GM23338 (cell line): ENCODE measurements at regions not wholly inside any gene's neighbourhood (a gene's known extent, or its start where the extent isn't known, plus 50 kb on each side); places are given as distances from the start of the nearest gene placed in this dataset.

Experiments used
- CREB1 ChIP-seq: fragments of 250-450 bp; sonication (Bioruptor Pico); IDR thresholded peaks from 2 replicates; pipeline ENCODE4 v1.5.0; 2020; ENCODE audit warnings: low read depth, mild to moderate bottlenecking, moderate library complexity
- CTCF ChIP-seq, 2 experiments: fragments of 200-600 bp in 1 of 2; sonication (generic) in 1 of 2; conservative IDR thresholded peaks; 2 replicates each; pipeline versions ENCODE4 v1.5.1 to v1.6.1; 2016 to 2017; ENCODE audit warnings: antibody characterized with exemption in 2 of 2, low read depth in 2 of 2, mild to moderate bottlenecking in 2 of 2, moderate library complexity in 1 of 2
- EZH2 ChIP-seq: fragments of 200-600 bp; sonication (generic); IDR thresholded peaks from one replicate; pipeline ENCODE4 v1.8.0; 2017; ENCODE audit warnings: antibody characterized with exemption, mild to moderate bottlenecking, low read depth; ENCODE audit not compliant: unreplicated experiment
- EZH2phosphoT487 ChIP-seq: fragments of 200-600 bp; sonication (generic); IDR thresholded peaks from one replicate; pipeline ENCODE4 v1.8.1; 2018; ENCODE audit warnings: antibody characterized with exemption; ENCODE audit not compliant: unreplicated experiment
- POLR2AphosphoS5 ChIP-seq: IDR thresholded peaks from 2 replicates; pipeline ENCODE4 v1.6.1; 2016; ENCODE audit warnings: antibody characterized with exemption, low read depth
- ZNF114 ChIP-seq: fragments of 250-450 bp; sonication (Bioruptor Pico); IDR thresholded peaks from 2 replicates; pipeline ENCODE4 v1.5.0; 2020; ENCODE audit warnings: mild to moderate bottlenecking, moderate library complexity
- TF ChIP-seq, protein P1 (sequence below): IDR thresholded peaks from 2 replicates; pipeline ENCODE4 v1.6.1; 2016; ENCODE audit warnings: antibody characterized with exemption

DNA sequence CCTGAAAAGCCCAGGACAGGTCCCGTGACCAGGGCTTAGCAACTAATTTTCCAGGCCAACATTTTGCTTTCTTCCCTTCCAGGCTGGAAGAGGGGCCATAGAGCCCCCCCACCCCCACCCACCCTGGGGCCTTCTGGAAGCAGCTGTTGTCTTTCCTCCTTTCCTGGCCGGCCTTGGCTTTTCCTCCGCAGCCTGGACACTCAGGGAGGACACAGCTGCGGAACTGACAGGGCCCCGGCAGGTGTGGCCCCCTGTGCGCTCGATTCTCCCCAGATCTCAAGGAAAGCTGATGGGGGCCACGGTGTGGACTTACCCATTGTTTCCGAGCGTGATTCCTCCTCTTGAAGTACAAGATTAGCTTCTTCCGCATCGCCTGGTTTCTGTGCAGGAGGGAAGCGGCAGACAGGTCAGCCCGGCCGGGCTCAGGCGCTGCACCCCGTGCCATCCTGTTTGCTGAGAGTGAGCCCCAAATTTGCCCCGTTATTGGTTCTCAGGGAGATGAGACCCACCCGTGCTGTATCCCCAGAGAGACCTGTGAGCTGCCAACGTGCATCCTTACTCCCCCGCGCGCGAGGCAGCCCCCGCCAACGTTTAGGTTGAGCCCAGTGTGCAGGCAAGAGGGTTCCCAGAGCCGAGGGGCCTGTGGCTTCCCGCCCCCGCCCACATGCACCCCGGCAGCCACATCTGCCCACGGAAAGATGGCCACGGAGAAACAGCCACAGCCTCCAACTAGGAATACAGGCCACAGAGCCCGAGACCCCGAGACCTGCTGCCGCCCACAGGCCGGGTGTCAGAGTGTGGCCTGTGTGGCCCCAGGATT, 129.6 kb downstream of the NCOR2 start:
- TF ChIP-seq CTCF (conservative IDR thresholded peaks at IDR 0.05; ENCODE audit: low read depth in 2 of 2): no peak
- no peak for TF ChIP-seq POLR2AphosphoS5
- no peak for TF ChIP-seq EZH2
- no peak for TF ChIP-seq CREB1 (CRISPR knock-in tag)
- no peak for TF ChIP-seq EZH2phosphoT487
- no peak for TF ChIP-seq ZNF114 (CRISPR knock-in tag)
- TF ChIP-seq, protein P1, sequence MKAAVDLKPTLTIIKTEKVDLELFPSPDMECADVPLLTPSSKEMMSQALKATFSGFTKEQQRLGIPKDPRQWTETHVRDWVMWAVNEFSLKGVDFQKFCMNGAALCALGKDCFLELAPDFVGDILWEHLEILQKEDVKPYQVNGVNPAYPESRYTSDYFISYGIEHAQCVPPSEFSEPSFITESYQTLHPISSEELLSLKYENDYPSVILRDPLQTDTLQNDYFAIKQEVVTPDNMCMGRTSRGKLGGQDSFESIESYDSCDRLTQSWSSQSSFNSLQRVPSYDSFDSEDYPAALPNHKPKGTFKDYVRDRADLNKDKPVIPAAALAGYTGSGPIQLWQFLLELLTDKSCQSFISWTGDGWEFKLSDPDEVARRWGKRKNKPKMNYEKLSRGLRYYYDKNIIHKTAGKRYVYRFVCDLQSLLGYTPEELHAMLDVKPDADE: no peak
